ENCODE measurements at regions not wholly inside any gene's neighbourhood (a gene's known extent, or its start where the extent isn't known, plus 50 kb on each side); places are given as distances from the start of the nearest gene placed in this dataset.

DNA sequence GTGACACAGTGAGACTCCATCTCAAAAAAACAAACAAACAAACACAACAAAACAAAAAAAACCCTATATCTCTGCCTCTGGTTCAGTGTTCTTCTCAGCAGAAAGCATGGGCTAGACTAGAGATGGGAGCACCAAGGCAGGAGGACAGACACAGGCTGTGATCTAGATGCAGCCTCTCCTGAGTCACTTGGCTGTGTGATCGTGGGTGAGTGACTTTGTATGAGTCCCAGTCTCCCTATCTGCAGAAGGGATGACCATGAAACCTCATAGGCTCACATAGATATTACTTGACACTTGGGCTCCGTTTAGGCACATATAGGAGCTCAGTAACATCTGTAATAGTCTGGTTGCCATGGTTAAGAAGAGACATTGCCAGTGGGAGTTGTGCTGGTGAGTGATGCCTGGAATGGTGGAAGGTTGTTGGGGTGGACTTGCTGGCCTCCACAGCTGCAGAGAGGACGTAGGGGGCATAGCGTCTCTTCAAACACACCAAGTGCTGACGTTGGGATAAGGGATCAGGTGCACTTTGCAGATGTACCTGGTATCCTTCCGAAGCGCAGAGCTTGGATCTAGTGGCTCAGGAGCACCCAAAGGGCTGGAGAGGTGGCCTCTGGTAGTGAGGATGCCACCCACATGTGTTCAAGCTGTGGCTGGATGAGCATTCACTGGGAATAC is 318.9 kb upstream of the HS6ST1 start:
- no TSS peak for BruUV-seq (replicated peaks)
- WGBS (ENCODE audit: low lambda C conversion rate) = 9% methylated on average over 7 of the region's 7 CpGs
- FAIRE-seq (no peak), ATAC-seq (no peak), DNase-seq (ENCODE audit: low spot score) (no peak)
- Histone ChIP-seq H3K36me3 (replicated peaks in 1 of 2; ENCODE audit: control insufficient read depth in 1 of 2, insufficient read depth in 2 of 2, low read length in 2 of 2) (no peaks in the 10 kb centered on the region), H3K79me2 (ENCODE audit: insufficient read depth, low read length) (no peaks in the 10 kb centered on the region), H3K9ac (ENCODE audit: insufficient read depth, low read depth, low read length) (no peak overlapping the region), H3K27ac (ENCODE audit: extremely low read length, insufficient read depth, low read length) (no peak overlapping the region), H4K20me1 (ENCODE audit: insufficient read depth, low read length) (no peaks in the 10 kb centered on the region), H3K27me3 (ENCODE audit: control insufficient read depth in 1 of 2, insufficient read depth in 2 of 2, low read length in 2 of 2) (peaks cover 2 to 35% of the 10 kb centered on the region in 2 experiments; a peak in 4 of 5 replicates), H3K4me1 (ENCODE audit: insufficient read depth, low read length) (no peaks in the 10 kb centered on the region), H3K9me3 (ENCODE audit: low read length) (no peaks in the 10 kb centered on the region), H3K4me2 (ENCODE audit: low read depth, low read length) (no peak overlapping the region), H2AFZ (ENCODE audit: low read length) (no peak overlapping the region), H3K4me3 (replicated peaks in 1 of 3; ENCODE audit: insufficient read depth in 1 of 3, low read depth in 2 of 3, low read length in 3 of 3) (no peak overlapping the region)
- TF ChIP-seq PTBP1 (IDR thresholded peaks at IDR 0.05; ENCODE audit: low read depth, low read length, poor library complexity, severe bottlenecking) (no peak), SPEN (CRISPR knock-in tag; IDR thresholded peaks at IDR 0.05; ENCODE audit: low read depth) (no peak), ZC3H13 (CRISPR knock-in tag; IDR thresholded peaks at IDR 0.05) (no peak), ZNF337 (CRISPR knock-in tag; IDR thresholded peaks at IDR 0.05; ENCODE audit: borderline replicate concordance, low read depth) (no peak), ZMYM2 (CRISPR knock-in tag; IDR thresholded peaks at IDR 0.05) (no peak), GABPB1 (CRISPR knock-in tag; IDR thresholded peaks at IDR 0.05) (no peak), NCOA1 (CRISPR knock-in tag; IDR thresholded peaks at IDR 0.05) (no peak)
- TF ChIP-seq, protein P1, sequence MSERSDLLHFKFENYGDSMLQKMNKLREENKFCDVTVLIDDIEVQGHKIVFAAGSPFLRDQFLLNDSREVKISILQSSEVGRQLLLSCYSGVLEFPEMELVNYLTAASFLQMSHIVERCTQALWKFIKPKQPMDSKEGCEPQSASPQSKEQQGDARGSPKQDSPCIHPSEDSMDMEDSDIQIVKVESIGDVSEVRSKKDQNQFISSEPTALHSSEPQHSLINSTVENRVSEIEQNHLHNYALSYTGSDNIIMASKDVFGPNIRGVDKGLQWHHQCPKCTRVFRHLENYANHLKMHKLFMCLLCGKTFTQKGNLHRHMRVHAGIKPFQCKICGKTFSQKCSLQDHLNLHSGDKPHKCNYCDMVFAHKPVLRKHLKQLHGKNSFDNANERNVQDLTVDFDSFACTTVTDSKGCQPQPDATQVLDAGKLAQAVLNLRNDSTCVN (CRISPR knock-in tag; IDR thresholded peaks at IDR 0.05; ENCODE audit: borderline replicate concordance) = no peak
- TF ChIP-seq, protein P2, sequence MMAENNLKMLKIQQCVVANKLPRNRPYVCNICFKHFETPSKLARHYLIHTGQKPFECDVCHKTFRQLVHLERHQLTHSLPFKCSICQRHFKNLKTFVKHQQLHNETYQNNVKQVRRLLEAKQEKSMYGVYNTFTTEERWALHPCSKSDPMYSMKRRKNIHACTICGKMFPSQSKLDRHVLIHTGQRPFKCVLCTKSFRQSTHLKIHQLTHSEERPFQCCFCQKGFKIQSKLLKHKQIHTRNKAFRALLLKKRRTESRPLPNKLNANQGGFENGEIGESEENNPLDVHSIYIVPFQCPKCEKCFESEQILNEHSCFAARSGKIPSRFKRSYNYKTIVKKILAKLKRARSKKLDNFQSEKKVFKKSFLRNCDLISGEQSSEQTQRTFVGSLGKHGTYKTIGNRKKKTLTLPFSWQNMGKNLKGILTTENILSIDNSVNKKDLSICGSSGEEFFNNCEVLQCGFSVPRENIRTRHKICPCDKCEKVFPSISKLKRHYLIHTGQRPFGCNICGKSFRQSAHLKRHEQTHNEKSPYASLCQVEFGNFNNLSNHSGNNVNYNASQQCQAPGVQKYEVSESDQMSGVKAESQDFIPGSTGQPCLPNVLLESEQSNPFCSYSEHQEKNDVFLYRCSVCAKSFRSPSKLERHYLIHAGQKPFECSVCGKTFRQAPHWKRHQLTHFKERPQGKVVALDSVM (CRISPR knock-in tag; IDR thresholded peaks at IDR 0.05) = no peak
- TF ChIP-seq, protein P3, sequence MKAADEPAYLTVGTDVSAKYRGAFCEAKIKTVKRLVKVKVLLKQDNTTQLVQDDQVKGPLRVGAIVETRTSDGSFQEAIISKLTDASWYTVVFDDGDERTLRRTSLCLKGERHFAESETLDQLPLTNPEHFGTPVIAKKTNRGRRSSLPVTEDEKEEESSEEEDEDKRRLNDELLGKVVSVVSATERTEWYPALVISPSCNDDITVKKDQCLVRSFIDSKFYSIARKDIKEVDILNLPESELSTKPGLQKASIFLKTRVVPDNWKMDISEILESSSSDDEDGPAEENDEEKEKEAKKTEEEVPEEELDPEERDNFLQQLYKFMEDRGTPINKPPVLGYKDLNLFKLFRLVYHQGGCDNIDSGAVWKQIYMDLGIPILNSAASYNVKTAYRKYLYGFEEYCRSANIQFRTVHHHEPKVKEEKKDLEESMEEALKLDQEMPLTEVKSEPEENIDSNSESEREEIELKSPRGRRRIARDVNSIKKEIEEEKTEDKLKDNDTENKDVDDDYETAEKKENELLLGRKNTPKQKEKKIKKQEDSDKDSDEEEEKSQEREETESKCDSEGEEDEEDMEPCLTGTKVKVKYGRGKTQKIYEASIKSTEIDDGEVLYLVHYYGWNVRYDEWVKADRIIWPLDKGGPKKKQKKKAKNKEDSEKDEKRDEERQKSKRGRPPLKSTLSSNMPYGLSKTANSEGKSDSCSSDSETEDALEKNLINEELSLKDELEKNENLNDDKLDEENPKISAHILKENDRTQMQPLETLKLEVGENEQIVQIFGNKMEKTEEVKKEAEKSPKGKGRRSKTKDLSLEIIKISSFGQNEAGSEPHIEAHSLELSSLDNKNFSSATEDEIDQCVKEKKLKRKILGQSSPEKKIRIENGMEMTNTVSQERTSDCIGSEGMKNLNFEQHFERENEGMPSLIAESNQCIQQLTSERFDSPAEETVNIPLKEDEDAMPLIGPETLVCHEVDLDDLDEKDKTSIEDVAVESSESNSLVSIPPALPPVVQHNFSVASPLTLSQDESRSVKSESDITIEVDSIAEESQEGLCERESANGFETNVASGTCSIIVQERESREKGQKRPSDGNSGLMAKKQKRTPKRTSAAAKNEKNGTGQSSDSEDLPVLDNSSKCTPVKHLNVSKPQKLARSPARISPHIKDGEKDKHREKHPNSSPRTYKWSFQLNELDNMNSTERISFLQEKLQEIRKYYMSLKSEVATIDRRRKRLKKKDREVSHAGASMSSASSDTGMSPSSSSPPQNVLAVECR (CRISPR knock-in tag; IDR thresholded peaks at IDR 0.05; ENCODE audit: borderline replicate concordance) = no peak
- TF ChIP-seq, protein P4, sequence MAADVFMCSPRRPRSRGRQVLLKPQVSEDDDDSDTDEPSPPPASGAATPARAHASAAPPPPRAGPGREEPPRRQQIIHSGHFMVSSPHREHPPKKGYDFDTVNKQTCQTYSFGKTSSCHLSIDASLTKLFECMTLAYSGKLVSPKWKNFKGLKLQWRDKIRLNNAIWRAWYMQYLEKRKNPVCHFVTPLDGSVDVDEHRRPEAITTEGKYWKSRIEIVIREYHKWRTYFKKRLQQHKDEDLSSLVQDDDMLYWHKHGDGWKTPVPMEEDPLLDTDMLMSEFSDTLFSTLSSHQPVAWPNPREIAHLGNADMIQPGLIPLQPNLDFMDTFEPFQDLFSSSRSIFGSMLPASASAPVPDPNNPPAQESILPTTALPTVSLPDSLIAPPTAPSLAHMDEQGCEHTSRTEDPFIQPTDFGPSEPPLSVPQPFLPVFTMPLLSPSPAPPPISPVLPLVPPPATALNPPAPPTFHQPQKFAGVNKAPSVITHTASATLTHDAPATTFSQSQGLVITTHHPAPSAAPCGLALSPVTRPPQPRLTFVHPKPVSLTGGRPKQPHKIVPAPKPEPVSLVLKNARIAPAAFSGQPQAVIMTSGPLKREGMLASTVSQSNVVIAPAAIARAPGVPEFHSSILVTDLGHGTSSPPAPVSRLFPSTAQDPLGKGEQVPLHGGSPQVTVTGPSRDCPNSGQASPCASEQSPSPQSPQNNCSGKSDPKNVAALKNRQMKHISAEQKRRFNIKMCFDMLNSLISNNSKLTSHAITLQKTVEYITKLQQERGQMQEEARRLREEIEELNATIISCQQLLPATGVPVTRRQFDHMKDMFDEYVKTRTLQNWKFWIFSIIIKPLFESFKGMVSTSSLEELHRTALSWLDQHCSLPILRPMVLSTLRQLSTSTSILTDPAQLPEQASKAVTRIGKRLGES (CRISPR knock-in tag; IDR thresholded peaks at IDR 0.05; ENCODE audit: borderline replicate concordance) = no peak
- intact Hi-C loops (cut with micrococcal nuclease; ENCODE audit: unreplicated experiment) (no loop called here), in situ Hi-C loops (cut with HindIII; ENCODE audit: extremely low pct_ligation_motif_present, low pct_unique_long_range_greater_than_20kb) (loop anchor here (25.0 kb wide), 1 partner anchor 575 kb away; no protein-coding TSS in a partner anchor)
- POLR2A ChIA-PET = no interaction called here
- CTCF ChIA-PET (ENCODE audit: low intra/inter-chr PET ratio, low total read pairs) = no interaction called here
